WERI-Rb-1 (cell line): ENCODE measurements at regions not wholly inside any gene's neighbourhood (a gene's known extent, or its start where the extent isn't known, plus 50 kb on each side); places are given as distances from the start of the nearest gene placed in this dataset.

ENCODE experiments used
- DNase-seq: peaks from one replicate; pipeline ENCODE4 v3.0.0-alpha.2; 2020
- H3K27ac ChIP-seq: fragments of 250-450 bp; sonication (Bioruptor Pico); 2 replicates; pipeline ENCODE4 v1.5.1; 2020; ENCODE audit warnings: mild to moderate bottlenecking, moderate library complexity
- H3K27me3 ChIP-seq: fragments of 250-450 bp; sonication (Bioruptor Pico); 2 replicates; pipeline ENCODE4 v1.5.1; 2021; ENCODE audit warnings: mild to moderate bottlenecking, low read depth, moderate library complexity; ENCODE audit not compliant: insufficient read depth, severe bottlenecking
- H3K36me3 ChIP-seq: fragments of 250-450 bp; sonication (Bioruptor Pico); 2 replicates; pipeline ENCODE4 v1.5.1; 2020; ENCODE audit warnings: mild to moderate bottlenecking, moderate library complexity
- H3K4me3 ChIP-seq: 2 replicates; pipeline ENCODE4 v1.5.1; 2011; ENCODE audit warnings: low read depth, mild to moderate bottlenecking, control low read depth, low read length
- H3K9me3 ChIP-seq: fragments of 250-450 bp; sonication (Bioruptor Pico); 2 replicates; pipeline ENCODE4 v1.5.1; 2021; ENCODE audit warnings: mild to moderate bottlenecking, moderate library complexity; ENCODE audit not compliant: severe bottlenecking
- TF ChIP-seq, protein P1 (sequence below): IDR thresholded peaks from 2 replicates; pipeline ENCODE4 v1.5.1; 2011; ENCODE audit warnings: low read depth, mild to moderate bottlenecking, control low read depth, inconsistent platforms, low read length

DNA sequence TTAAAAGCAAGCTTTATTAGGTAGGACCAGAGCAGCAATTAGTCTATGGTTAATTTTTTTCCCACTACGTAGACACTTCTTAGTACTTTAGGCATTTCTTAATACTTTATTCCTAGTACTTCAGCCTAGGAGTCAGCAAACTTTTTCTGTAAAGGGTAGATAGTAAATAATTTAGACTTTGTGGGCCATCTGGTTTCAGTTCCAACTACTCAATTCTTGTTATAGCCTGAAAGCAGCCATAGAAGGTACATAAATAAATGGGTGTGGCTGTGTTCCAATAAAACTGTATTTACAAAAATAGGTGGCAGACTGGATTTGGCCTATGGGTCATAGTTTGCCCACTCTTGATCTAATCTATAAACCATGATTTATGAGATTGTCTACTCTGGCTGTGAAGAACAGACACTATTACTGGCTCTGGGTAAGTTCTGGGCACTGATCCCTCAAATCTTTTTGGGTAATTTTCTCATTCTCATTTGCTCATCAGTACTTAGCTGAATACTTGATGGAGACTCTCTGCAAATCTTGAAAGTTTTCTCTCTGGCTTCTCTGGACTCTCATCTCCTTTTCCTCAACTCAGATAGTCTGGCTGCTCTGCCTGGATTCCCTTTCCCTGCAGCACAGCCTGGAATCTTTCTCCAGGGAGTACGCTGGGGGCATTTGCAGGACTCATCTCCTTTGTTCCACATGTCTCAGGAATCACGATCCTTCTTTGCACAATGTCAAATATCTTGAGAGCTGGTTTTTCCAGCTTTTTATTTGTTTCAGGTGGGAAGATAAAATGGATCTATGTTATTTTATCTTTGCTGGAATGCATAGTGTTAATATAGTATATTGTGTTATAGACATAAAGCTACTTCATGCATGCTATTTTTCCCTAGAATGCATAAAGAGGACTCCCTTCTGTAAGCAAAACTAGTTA lies 524.8 kb upstream of the TBL1XR1 start:
- TF ChIP-seq, protein P1, sequence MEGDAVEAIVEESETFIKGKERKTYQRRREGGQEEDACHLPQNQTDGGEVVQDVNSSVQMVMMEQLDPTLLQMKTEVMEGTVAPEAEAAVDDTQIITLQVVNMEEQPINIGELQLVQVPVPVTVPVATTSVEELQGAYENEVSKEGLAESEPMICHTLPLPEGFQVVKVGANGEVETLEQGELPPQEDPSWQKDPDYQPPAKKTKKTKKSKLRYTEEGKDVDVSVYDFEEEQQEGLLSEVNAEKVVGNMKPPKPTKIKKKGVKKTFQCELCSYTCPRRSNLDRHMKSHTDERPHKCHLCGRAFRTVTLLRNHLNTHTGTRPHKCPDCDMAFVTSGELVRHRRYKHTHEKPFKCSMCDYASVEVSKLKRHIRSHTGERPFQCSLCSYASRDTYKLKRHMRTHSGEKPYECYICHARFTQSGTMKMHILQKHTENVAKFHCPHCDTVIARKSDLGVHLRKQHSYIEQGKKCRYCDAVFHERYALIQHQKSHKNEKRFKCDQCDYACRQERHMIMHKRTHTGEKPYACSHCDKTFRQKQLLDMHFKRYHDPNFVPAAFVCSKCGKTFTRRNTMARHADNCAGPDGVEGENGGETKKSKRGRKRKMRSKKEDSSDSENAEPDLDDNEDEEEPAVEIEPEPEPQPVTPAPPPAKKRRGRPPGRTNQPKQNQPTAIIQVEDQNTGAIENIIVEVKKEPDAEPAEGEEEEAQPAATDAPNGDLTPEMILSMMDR = no peak
- Histone ChIP-seq H3K4me3 (no peak overlapping the region), H3K9me3 (no peaks in the 10 kb centered on the region), H3K27ac (no peak overlapping the region), H3K27me3 (no peaks in the 10 kb centered on the region), H3K36me3 (no peaks in the 10 kb centered on the region)
- DNase-seq = no peak

DNA sequence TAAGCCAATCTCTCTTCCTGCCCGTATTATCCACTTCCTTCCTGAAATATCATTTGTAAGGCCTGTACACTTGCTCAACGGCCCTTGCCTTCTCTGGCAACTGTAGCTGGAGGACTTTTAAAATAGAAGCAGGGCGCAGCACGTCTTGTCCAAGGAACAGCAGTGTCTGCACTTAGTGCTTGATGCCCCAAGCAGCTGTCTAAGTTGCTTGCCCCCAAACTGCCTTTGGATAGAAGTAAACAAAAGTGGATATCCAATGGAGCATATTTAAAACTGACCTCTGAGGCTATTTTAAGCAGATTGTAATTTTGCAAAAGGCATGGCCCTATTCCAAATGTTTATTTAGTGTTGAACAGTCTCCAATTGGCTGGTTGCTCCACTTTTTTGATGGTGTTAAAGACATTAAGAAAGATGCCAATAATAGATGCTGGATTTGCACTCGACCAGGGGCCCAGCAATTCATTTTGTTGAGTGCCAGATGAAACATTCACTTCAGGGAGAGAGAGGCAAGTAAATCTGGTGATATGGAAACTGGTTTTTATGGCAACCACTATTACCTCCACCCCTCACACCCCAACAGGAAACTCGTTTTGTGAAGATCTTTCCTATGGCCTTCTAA lies 526.8 kb upstream of the TBL1XR1 start:
- H3K4me3 ChIP-seq = no peak overlapping the region
- no peak overlapping the region for H3K27ac ChIP-seq

DNA sequence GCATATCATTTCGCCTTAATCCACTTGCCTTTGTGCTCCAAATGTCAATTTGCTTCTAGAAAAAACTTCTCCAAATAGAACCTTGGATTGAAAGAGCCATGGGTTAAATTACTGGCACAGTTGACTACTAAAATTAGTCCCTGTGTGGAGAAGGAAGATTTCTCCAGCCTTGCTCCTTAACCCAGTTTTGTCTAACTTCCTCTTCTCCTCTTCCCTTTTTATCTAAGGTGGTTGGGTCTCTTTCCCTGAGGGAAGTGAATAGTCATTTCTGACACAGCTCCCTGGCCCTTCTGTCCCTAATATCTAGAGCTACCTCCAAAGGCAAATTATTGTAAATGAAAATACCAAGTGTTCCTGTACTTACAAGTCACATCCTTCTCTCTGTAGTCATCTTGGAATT lies 527.9 kb upstream of the TBL1XR1 start:
- H3K4me3 ChIP-seq = no peak overlapping the region
- no peaks in the 10 kb centered on the region for H3K36me3 ChIP-seq
- H3K27ac ChIP-seq = no peak overlapping the region
- H3K27me3 ChIP-seq = no peaks in the 10 kb centered on the region
- H3K9me3 ChIP-seq = no peaks in the 10 kb centered on the region
- TF ChIP-seq, protein P1 = no peak
- no peak for DNase-seq

More for the DNA sequence above, 526.8 kb upstream of the TBL1XR1 start:
- no peaks in the 10 kb centered on the region for H3K36me3 ChIP-seq
- no peaks in the 10 kb centered on the region for H3K9me3 ChIP-seq
- TF ChIP-seq, protein P1 = no peak
- no peak for DNase-seq
- no peaks in the 10 kb centered on the region for H3K27me3 ChIP-seq

DNA sequence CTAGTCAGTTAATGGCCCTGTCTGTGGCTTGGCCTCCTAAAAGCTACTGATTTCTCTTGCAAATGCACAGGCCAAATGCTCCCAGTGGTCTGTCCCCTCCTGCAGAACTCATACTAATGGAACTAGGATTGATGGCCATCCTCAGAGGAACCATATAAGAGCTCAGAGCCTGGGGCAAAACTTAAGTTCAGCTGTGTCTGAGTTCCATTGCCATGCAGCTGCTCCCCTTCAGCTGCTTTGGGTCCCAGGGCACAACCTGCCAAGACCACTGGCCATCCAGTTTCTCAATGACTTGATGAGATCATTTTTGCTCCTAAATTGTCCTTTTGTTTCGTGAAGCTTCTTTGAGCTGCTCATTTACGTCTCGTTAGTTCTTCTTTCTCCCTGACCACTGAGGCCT lies 529.5 kb upstream of the TBL1XR1 start:
- no peak overlapping the region for H3K4me3 ChIP-seq
- no peaks in the 10 kb centered on the region for H3K36me3 ChIP-seq
- H3K9me3 ChIP-seq = no peaks in the 10 kb centered on the region
- TF ChIP-seq, protein P1 = no peak
- H3K27me3 ChIP-seq = no peaks in the 10 kb centered on the region
- no peak overlapping the region for H3K27ac ChIP-seq
- no peak for DNase-seq

DNA sequence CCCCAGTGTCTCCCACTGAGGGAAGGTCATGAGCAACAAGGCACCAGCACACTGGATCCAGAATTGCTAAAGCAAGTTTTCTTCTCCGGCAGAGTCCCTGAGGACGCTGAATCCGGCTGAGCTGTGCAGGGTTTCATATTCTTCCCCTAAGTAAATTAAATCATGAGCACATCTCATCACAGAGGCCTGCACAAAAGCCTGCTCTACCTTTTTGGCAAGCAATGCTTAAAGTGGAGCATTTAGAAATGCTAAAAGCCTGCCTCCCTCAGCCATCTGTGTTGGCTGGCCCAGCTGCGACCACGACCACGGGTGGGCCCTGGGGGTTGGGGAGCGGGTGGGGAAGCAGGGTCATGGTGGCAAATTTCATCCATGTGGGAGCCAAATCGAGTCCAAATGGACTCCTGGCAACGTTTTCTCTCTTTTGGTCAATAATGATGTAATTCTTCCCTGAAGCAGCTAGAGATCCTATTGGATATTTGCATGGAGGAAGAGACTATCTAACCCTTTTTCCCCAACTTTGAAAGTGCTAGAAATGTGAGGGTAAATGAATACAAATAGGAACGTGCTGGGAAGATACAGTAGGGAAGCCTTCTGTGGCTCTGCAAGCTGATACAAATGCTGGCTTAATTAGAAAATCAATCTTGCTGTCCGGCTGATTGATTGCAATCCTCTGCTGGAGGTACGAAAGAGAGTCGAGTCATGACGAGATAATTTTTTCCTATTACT lies 532.8 kb upstream of the TBL1XR1 start:
- no peak for DNase-seq
- Histone ChIP-seq H3K4me3 (no peak overlapping the region), H3K27ac (no peak overlapping the region), H3K36me3 (no peaks in the 10 kb centered on the region), H3K27me3 (no peaks in the 10 kb centered on the region), H3K9me3 (no peaks in the 10 kb centered on the region)
- TF ChIP-seq, protein P1 = no peak
